ENCODE measurements at regions not wholly inside any gene's neighbourhood (a gene's known extent, or its start where the extent isn't known, plus 50 kb on each side); places are given as distances from the start of the nearest gene placed in this dataset.
"Not testable (repeated sequence)": the region's sequence is repeated elsewhere in the genome, so short reads cannot be mapped to it uniquely, and the experiment has no call there.

- not testable (repeated sequence) for DNase-seq (ENCODE audit: low spot score)
Observed at GRCh38 chr10:46749003-46749402, 162.2 kb upstream of the PTPN20 start.

DNA sequence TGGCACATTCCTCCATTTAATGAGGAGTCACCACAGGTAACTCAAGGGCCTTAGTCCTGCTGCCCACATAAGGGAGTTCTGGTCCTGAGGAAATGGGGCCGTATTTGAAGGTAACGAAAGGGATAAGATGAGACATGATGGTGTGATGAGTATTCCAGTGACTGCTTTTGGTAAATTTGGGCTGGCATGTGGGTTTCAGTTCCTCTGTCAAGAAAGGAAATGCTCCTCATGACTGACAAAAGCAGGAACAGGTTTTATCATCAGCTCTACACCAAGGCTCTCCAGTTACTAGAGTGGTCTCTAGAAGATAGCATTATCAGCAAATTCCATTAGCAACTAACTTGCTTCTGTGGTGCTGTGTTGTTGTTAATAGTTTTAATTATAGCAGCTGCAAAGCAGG, 161.8 kb upstream of the PTPN20 start:
- not testable (repeated sequence) for DNase-seq (ENCODE audit: low spot score)

DNA sequence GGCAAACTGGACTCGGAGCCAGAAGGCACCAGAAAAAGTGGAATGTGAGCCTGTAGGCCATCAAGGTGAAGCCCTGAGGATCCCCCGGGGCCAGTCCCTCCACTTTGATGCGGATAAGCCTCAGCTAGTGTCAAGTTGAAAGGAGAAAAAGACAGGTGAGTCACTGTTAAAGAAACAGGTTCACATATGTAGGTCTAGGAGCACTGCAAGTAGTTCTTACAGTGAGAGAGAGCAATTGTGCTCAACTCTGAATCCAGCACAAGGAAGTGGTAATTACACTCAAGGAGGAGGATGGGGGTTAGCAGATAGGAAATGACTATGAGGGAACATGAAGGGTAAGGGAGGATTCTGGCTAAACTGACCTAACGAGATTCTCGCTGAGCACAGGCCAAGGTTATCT, 157.5 kb upstream of the PTPN20 start:
- not testable (repeated sequence) for DNase-seq (ENCODE audit: low spot score)

DNA sequence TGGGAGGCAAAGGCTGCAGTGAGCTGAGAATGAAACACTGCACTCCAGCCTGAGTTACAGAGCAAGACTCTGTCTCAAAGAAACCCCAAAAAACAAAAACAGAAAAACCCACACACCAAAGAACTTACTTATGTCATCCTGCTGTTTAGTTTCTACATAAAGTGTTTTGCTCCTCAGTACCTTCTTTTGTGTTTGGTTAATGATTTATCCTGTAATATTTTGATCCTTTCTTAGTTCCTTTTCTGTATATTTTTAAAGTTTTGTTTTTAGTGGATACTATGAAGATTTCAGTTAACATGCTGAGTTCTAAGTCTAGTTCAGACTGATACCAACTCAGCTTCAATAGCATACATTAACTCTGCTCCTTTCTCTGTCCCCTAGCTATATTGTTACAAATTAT, 149.8 kb upstream of the PTPN20 start:
- DNase-seq (ENCODE audit: low spot score), result not testable (repeated sequence)

DNA sequence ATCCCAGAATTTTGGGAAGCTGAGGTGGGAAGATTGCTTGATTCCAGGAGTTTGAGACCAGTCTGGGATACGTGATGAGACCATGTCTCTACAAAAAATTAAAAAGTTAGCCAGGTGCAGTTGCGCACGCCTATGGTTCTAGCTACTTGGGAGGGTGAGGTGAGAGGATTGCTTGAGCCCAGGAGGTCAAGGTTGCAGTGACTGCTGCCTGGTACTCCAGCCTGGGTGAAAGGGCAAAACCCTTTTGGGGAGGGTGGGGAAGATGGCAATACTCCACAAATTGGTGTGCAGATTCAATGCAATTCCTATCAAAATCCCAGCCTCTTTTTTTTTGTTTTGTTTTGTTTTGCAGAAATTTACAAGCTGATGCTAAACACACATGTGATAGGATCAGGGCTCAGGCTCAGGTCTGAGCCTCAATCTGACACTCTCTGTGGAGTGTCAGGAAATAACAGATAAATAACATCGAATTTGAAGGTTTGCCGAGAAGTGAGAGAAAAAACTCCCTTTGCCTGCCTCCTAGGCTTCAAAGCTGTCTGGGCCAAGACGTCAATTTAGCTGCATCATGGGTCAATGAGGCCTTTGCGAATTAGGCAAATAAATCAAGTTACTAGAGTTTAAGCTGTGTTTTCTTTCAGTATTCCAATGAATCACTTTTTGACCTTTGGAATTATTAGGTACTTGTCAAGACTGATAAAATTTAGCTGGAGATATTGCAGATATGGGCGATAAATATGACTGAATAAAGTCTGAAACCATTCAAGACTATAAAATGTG, 142.5 kb upstream of the PTPN20 start:
- DNase-seq (ENCODE audit: low spot score), result not testable (repeated sequence)

GRCh38 chr10:46773178-46773896, 137.9 kb upstream of the PTPN20 start:
- DNase-seq (ENCODE audit: low spot score), result not testable (repeated sequence)

DNA sequence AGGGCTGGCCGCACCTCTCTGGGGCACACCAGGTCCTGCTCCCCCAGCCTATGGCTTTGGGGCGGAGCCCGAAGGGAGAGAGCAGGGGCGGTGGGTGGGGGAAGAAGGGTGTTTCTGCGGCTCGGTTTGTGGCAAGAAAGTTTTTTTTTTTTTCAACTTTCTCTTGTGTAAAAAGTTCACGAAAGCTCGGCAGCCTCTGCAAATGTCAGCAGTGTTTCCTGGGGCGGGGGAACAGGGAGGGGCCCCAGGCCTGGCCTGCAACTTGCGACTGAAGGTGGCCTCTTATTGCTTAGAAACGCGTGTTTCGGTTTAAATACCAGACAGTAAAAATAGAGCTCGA, 137.4 kb upstream of the PTPN20 start:
- DNase-seq (ENCODE audit: low spot score), result peak; percentile 1

DNA sequence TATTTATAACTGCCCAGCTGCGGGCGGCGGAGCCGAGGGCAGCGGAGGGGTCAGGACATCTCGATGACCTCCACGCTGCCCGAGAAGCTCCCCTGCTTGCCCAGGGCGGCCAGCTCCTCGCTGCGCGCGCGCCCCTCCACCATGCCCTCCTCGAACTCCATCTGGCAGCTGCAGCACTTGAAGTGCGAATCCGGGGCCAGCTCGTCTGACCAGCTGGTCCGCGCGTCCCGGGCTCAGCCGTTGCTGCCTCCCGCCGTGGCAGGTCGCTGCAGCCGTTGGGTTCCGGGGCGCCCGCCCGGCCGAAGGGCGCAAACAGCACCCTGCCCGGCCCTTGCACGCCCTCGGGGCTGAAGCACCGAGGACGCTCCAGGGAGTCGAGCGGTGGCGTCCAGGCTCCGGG, 136.9 kb upstream of the PTPN20 start:
- DNase-seq (ENCODE audit: low spot score), result not testable (repeated sequence)

- DNase-seq (ENCODE audit: low spot score), result not testable (repeated sequence)
Observed at GRCh38 chr10:46774945-46775667, 136.1 kb upstream of the PTPN20 start.

- DNase-seq (ENCODE audit: low spot score), result not testable (repeated sequence)
Observed at GRCh38 chr10:46775668-46776059, 135.6 kb upstream of the PTPN20 start.

DNA sequence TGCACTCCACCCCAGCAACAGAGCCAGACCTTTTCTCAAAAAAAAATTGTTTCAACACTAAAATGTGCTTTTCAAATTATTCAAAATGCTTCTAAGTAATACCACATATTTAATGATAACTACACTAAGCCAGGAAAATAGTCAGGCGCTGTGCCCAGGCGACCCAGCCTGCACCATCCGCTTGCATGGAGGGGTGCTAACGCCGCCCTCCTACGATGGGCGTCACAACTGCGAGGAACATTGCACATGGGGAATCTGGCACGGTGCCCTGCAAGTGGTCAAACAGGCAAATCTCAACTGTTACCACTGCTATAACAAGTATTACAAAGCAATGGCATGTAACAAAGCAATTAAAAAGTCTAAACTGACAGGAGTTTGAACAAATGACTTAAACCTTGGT, 131.7 kb upstream of the PTPN20 start:
- DNase-seq (ENCODE audit: low spot score), result not testable (repeated sequence)

- not testable (repeated sequence) for DNase-seq (ENCODE audit: low spot score)
Observed at GRCh38 chr10:46780164-46780563, 131.1 kb upstream of the PTPN20 start.

GRCh38 chr10:46781001-46781400, 130.2 kb upstream of the PTPN20 start:
- not testable (repeated sequence) for DNase-seq (ENCODE audit: low spot score)

- peak; percentile 2 for DNase-seq (ENCODE audit: low spot score)
Observed at GRCh38 chr10:46782001-46782874, 129.0 kb upstream of the PTPN20 start.

GRCh38 chr10:46784665-46785064, 126.6 kb upstream of the PTPN20 start:
- DNase-seq (ENCODE audit: low spot score), result not testable (repeated sequence)

GRCh38 chr10:46786125-46786517, 125.1 kb upstream of the PTPN20 start:
- DNase-seq (ENCODE audit: low spot score), result not testable (repeated sequence)

GRCh38 chr10:46786518-46787320, 124.5 kb upstream of the PTPN20 start:
- peak; percentile 36 for DNase-seq (ENCODE audit: low spot score)

GRCh38 chr10:46787321-46787615, 124.0 kb upstream of the PTPN20 start:
- DNase-seq (ENCODE audit: low spot score), result peak; percentile 20

- not testable (repeated sequence) for DNase-seq (ENCODE audit: low spot score)
Observed at GRCh38 chr10:46792657-46793357, 118.4 kb upstream of the PTPN20 start.

DNA sequence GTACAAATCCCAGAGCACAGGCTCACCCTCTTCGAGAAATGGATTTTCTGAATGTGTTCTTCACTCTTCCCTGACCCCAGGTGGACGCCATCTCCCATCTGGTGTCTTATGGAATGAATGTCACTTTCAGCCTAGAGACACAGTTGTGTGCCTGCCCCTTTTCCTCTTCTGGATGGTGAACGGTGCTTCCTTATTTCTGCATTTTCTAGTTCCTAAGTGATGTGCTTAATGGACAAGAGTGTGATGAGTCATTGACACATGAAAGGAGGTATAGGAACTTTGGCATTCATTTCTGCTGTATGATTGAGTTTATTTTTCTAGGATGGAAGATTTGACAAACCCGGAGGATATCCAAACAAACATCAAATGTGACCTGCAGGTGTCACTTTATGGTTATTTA, 114.9 kb upstream of the PTPN20 start:
- DNase-seq (ENCODE audit: low spot score), result not testable (repeated sequence)
